Fibroblast of the aortic adventitia (primary cell): ENCODE measurements at regions not wholly inside any gene's neighbourhood (a gene's known extent, or its start where the extent isn't known, plus 50 kb on each side); places are given as distances from the start of the nearest gene placed in this dataset.
A peak's percentile ranks its signal among the peaks of the same experiment; 100 is the strongest.

Experiments
- DNase-seq: peaks from one replicate; pipeline ENCODE4 v3.0.0-alpha.2; 2010; ENCODE audit warnings: low read depth
- H3K4me3 ChIP-seq: 2 replicates; pipeline ENCODE4 v1.5.1; 2011; ENCODE audit warnings: low read depth, mild to moderate bottlenecking, control low read depth, low read length, moderate library complexity
- TF ChIP-seq, protein P1 (sequence below): IDR thresholded peaks from 2 replicates; pipeline ENCODE4 v1.5.1; 2011; ENCODE audit warnings: mild to moderate bottlenecking, low read length, control low read depth, inconsistent platforms; ENCODE audit not compliant: insufficient read depth

DNA sequence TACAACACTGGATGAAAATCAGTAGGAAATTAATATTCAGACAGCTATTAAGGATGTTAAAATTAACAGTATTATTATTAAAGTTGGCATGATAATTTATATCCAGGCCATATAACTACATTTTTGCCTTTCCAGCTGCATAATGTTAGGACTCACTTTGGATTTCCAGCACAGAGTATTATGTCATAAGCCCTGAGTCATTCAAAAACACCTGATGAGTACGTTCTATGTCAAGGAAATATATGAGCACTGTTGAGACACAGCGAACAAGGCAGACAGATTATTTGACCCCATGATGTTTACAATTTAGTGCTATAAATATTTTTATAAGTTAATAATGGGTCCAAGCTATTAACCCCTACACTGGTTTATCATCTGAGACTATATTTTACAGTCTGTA is 59.8 kb upstream of the RIT2 start:
- TF ChIP-seq, protein P1, sequence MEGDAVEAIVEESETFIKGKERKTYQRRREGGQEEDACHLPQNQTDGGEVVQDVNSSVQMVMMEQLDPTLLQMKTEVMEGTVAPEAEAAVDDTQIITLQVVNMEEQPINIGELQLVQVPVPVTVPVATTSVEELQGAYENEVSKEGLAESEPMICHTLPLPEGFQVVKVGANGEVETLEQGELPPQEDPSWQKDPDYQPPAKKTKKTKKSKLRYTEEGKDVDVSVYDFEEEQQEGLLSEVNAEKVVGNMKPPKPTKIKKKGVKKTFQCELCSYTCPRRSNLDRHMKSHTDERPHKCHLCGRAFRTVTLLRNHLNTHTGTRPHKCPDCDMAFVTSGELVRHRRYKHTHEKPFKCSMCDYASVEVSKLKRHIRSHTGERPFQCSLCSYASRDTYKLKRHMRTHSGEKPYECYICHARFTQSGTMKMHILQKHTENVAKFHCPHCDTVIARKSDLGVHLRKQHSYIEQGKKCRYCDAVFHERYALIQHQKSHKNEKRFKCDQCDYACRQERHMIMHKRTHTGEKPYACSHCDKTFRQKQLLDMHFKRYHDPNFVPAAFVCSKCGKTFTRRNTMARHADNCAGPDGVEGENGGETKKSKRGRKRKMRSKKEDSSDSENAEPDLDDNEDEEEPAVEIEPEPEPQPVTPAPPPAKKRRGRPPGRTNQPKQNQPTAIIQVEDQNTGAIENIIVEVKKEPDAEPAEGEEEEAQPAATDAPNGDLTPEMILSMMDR = no peak

DNA sequence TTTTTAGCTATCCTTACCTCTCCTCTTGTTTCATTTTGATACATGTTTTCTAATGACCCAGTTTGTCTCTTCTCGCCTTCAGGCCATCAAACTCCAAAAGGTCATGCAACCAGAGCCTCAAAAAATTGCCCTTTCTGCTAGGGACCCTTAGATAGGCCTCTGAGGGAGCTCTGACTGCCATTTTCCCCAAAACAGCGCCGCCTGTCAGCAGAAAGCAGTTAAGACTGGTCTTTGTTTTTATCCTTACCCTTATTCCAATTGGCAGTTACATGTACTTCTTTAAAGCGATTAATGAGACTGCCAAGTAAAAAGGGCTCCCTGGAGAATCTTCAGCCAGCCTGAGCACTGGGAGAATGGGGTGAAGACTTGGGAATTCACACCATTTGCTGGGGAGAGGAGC is 55.1 kb upstream of the RIT2 start:
- DNase-seq = no peak
- TF ChIP-seq, protein P1 = peak; percentile 3
- no peak overlapping the region for H3K4me3 ChIP-seq

More for the DNA sequence above, 59.8 kb upstream of the RIT2 start:
- H3K4me3 ChIP-seq = no peak overlapping the region
- DNase-seq = no peak
